ENCODE measurements at regions not wholly inside any gene's neighbourhood (a gene's known extent, or its start where the extent isn't known, plus 50 kb on each side); places are given as distances from the start of the nearest gene placed in this dataset.

GRCh38 chr3:89002191-89002590, 105.2 kb upstream of the EPHA3 start:
- TF ChIP-seq EZH2phosphoT487 (IDR thresholded peaks at IDR 0.05; ENCODE audit: borderline replicate concordance, low read length) (no peak), CTCF (conservative IDR thresholded peaks at IDR 0.05; ENCODE audit: low read depth, low read length) (no peak)

All from PC-3 (cell line).